Parathyroid adenoma (tissue), 2 donors: ENCODE measurements at regions not wholly inside any gene's neighbourhood (a gene's known extent, or its start where the extent isn't known, plus 50 kb on each side); places are given as distances from the start of the nearest gene placed in this dataset.

ENCODE experiments used
- H2AFZ ChIP-seq: fragments of 300-600 bp; sonication (generic); one replicate; pipeline ENCODE4 v1.7.0; 2017; ENCODE audit warnings: antibody characterized with exemption, mild to moderate bottlenecking
- H3K27ac ChIP-seq: fragments of 300-600 bp; sonication (generic); one replicate; pipeline ENCODE4 v1.7.0; 2017
- H3K27me3 ChIP-seq: fragments of 300-600 bp; sonication (generic); one replicate; pipeline ENCODE4 v1.7.0; 2017; ENCODE audit warnings: low read length; ENCODE audit not compliant: control insufficient read depth, insufficient read depth
- H3K36me3 ChIP-seq: fragments of 300-600 bp; sonication (generic); one replicate; pipeline ENCODE4 v1.7.0; 2017; ENCODE audit warnings: low read length; ENCODE audit not compliant: control insufficient read depth, insufficient read depth
- H3K4me1 ChIP-seq: fragments of 300-600 bp; sonication (generic); one replicate; pipeline ENCODE4 v1.7.0; 2017; ENCODE audit warnings: control low read depth
- H3K4me2 ChIP-seq: fragments of 300-600 bp; sonication (generic); one replicate; pipeline ENCODE4 v1.7.0; 2017; ENCODE audit warnings: low read length
- H3K4me3 ChIP-seq: fragments of 300-600 bp; sonication (generic); one replicate; pipeline ENCODE4 v1.7.0; 2017; ENCODE audit warnings: low read depth, low read length
- H3K79me2 ChIP-seq: fragments of 300-600 bp; sonication (generic); one replicate; pipeline ENCODE4 v1.7.0; 2017; ENCODE audit warnings: control low read depth
- H3K9ac ChIP-seq: fragments of 300-600 bp; sonication (generic); one replicate; pipeline ENCODE4 v1.7.0; 2017; ENCODE audit warnings: mild to moderate bottlenecking
- H3K9me3 ChIP-seq: fragments of 300-600 bp; sonication (generic); one replicate; pipeline ENCODE4 v1.7.0; 2017; ENCODE audit warnings: low read length; ENCODE audit not compliant: control insufficient read depth
- TF ChIP-seq, protein P1 (sequence below): fragments of 300-600 bp; sonication (generic); IDR thresholded peaks from one replicate; pipeline ENCODE4 v1.7.0; 2017; ENCODE audit warnings: antibody characterized with exemption, mild to moderate bottlenecking
- donor health status: primary hyperparathyroidism.

DNA sequence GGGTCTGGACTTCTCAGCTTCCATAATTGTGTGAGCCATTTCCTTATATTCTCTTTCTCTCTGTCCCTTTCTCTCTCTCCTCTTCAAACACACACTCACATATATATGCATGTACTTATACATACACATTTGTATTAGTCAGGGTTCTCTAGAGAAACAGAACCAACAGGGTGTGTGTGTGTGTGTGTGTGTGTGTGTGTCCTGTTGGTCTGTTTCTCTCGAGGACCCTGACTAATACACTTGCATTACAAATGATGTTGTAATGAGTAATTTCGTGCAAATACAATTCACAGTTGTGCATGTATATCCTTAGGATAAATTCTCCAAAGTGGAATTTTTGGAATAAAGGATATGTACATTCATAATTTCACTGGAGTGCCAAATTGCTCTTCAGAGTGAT is 115.3 kb downstream of the NPIPB5 start:
- TF ChIP-seq, protein P1, sequence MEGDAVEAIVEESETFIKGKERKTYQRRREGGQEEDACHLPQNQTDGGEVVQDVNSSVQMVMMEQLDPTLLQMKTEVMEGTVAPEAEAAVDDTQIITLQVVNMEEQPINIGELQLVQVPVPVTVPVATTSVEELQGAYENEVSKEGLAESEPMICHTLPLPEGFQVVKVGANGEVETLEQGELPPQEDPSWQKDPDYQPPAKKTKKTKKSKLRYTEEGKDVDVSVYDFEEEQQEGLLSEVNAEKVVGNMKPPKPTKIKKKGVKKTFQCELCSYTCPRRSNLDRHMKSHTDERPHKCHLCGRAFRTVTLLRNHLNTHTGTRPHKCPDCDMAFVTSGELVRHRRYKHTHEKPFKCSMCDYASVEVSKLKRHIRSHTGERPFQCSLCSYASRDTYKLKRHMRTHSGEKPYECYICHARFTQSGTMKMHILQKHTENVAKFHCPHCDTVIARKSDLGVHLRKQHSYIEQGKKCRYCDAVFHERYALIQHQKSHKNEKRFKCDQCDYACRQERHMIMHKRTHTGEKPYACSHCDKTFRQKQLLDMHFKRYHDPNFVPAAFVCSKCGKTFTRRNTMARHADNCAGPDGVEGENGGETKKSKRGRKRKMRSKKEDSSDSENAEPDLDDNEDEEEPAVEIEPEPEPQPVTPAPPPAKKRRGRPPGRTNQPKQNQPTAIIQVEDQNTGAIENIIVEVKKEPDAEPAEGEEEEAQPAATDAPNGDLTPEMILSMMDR: no peak
- Histone ChIP-seq H3K27me3 (no peaks in the 10 kb centered on the region), H3K9ac (no peak overlapping the region), H3K4me1 (no peaks in the 10 kb centered on the region), H3K9me3 (no peaks in the 10 kb centered on the region), H3K36me3 (no peaks in the 10 kb centered on the region), H3K27ac (no peak overlapping the region), H2AFZ (no peak overlapping the region), H3K79me2 (no peaks in the 10 kb centered on the region), H3K4me2 (no peak overlapping the region), H3K4me3 (no peak overlapping the region)

DNA sequence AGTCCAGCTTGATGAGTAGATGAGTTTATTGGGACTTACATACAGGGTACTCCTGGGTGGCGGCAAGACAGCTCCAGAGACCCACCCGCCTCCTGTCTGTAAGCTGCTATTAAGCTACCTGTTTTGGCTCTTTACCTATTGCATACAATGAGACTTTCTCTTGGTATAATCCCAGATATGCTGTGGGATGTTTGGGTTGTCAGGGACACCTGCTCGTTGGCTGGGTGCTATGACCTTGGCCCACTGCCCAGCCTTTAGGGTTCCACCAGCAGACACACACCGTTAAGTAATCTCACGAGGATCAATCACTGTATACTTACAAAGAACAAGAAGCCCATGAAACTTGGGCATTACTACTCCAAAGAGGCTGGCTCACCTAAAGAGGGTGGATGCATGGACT is 116.4 kb downstream of the NPIPB5 start:
- Histone ChIP-seq H3K79me2 (no peaks in the 10 kb centered on the region), H3K4me2 (no peak overlapping the region), H3K27me3 (no peaks in the 10 kb centered on the region), H3K9ac (no peak overlapping the region), H3K36me3 (no peaks in the 10 kb centered on the region), H2AFZ (no peak overlapping the region), H3K4me3 (no peak overlapping the region), H3K27ac (no peak overlapping the region), H3K9me3 (no peaks in the 10 kb centered on the region), H3K4me1 (no peaks in the 10 kb centered on the region)
- TF ChIP-seq, protein P1: no peak

DNA sequence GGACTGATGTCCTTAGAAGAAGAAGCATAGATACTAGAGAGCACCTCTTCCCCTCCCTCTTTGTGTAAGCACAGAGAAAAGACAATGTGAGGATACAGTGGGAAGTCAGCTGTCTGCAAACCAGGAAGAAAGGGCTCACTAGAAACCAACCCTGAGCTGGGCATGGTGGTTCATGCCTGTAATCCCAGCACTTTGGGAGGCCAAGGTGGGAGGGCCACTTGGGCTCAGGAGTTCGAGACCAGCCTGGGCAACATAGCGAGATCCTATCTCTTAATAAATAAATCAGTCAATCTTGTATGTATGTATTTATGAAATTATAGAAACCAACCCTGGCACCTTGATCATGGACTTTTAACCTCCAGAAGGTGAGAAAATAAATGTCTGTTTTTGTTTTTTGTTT is 118.3 kb downstream of the NPIPB5 start:
- H3K79me2 ChIP-seq: no peaks in the 10 kb centered on the region
- H3K27me3 ChIP-seq: no peaks in the 10 kb centered on the region
- no peak overlapping the region for H3K4me2 ChIP-seq
- no peaks in the 10 kb centered on the region for H3K36me3 ChIP-seq
- TF ChIP-seq, protein P1: no peak
- H3K9ac ChIP-seq: no peak overlapping the region
- H2AFZ ChIP-seq: no peak overlapping the region
- no peaks in the 10 kb centered on the region for H3K4me1 ChIP-seq
- no peak overlapping the region for H3K4me3 ChIP-seq
- H3K9me3 ChIP-seq: no peaks in the 10 kb centered on the region
- H3K27ac ChIP-seq: no peak overlapping the region

DNA sequence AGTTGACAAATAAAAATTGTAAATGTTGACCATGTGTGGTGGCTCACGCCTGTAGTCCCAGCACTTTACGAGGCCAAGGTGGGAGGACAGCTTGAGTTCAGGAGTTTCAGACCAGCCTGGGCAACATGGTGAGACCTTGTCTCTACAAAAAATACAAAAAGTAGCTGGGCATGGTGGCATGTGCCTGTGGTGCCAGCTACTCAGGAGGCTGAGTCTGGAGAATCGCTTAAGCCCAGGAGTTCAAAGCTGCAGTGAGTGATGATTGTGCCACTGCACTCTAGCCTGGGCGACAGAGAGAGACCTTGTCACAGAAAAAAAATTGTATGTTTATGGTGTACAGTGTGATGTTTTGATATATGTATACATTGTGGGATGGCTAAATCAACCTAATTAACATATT is 119.6 kb downstream of the NPIPB5 start:
- Histone ChIP-seq H3K4me2 (no peak overlapping the region), H3K36me3 (no peaks in the 10 kb centered on the region)
- TF ChIP-seq, protein P1: no peak

DNA sequence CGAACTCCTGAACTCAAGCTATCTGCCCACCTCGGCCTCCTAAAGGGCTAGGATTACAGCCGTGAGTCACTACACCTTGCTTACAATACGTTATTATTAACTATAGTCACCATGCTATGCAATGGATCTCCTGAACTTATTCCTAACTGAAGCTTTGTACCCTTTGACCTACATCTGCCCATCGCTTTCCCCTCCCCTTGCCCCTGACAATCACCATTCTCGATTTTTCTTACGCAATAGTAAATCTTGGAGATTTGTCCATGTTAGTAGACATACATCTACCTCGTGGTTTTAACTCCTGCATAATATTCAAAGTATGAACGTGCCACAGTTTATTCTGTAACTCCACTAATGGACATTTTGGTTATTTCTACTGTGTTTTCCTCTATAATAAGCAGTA is 120.6 kb downstream of the NPIPB5 start:
- Histone ChIP-seq H3K9me3 (no peaks in the 10 kb centered on the region), H3K79me2 (no peaks in the 10 kb centered on the region), H2AFZ (no peak overlapping the region), H3K36me3 (no peaks in the 10 kb centered on the region), H3K4me3 (no peak overlapping the region), H3K9ac (no peak overlapping the region), H3K27ac (no peak overlapping the region), H3K4me1 (no peaks in the 10 kb centered on the region), H3K27me3 (no peaks in the 10 kb centered on the region), H3K4me2 (no peak overlapping the region)
- TF ChIP-seq, protein P1: no peak

More for the DNA sequence above, 119.6 kb downstream of the NPIPB5 start:
- no peak overlapping the region for H3K4me3 ChIP-seq
- no peaks in the 10 kb centered on the region for H3K4me1 ChIP-seq
- no peak overlapping the region for H3K27ac ChIP-seq
- no peaks in the 10 kb centered on the region for H3K27me3 ChIP-seq
- no peak overlapping the region for H2AFZ ChIP-seq
- no peaks in the 10 kb centered on the region for H3K9me3 ChIP-seq
- no peaks in the 10 kb centered on the region for H3K79me2 ChIP-seq
- H3K9ac ChIP-seq: no peak overlapping the region
